Liver (tissue), 8 donors: ENCODE measurements at regions not wholly inside any gene's neighbourhood (a gene's known extent, or its start where the extent isn't known, plus 50 kb on each side); places are given as distances from the start of the nearest gene placed in this dataset.

Source experiments
- DNase-seq: peaks from one replicate; pipeline ENCODE4 v3.0.0-alpha.2; 2017; ENCODE audit warnings: low spot score
- H3K27ac ChIP-seq, 2 donors: one replicate each; pipeline ENCODE4 v1.7.0; 2013; ENCODE audit warnings: inconsistent platforms in 2 of 2, low read length in 2 of 2, control low read depth in 1 of 2, low read depth in 1 of 2, mild to moderate bottlenecking in 1 of 2
- H3K27me3 ChIP-seq, 4 donors: one replicate each; pipeline versions ENCODE4 v1.6.1 to v1.7.0; 2013; ENCODE audit warnings: low read length in 3 of 4, inconsistent platforms in 1 of 4, mild to moderate bottlenecking in 1 of 4, moderate library complexity in 1 of 4; ENCODE audit not compliant: control insufficient read depth in 4 of 4, insufficient read depth in 4 of 4
- H3K36me3 ChIP-seq, 4 donors: one replicate each; pipeline versions ENCODE4 v1.6.1 to v1.7.0; 2013; ENCODE audit warnings: low read length in 3 of 4, mild to moderate bottlenecking in 3 of 4, low read depth in 1 of 4, moderate library complexity in 1 of 4; ENCODE audit not compliant: control insufficient read depth in 4 of 4, insufficient read depth in 3 of 4
- H3K4me1 ChIP-seq, 4 donors: one replicate each; pipeline versions ENCODE4 v1.6.1 to v1.7.0; 2013; ENCODE audit warnings: low read length in 3 of 4, mild to moderate bottlenecking in 3 of 4, moderate library complexity in 1 of 4; ENCODE audit not compliant: control insufficient read depth in 4 of 4, insufficient read depth in 4 of 4
- H3K4me3 ChIP-seq, 3 donors: one replicate each; pipeline versions ENCODE4 v1.6.1 to v1.7.0; 2013; ENCODE audit warnings: low read length in 3 of 3, control low read depth in 1 of 3, low read depth in 1 of 3, mild to moderate bottlenecking in 1 of 3
- H3K9ac ChIP-seq, 2 donors: one replicate each; pipeline ENCODE4 v1.7.0; 2013; ENCODE audit warnings: low read length in 2 of 2, mild to moderate bottlenecking in 2 of 2, moderate library complexity in 2 of 2, control low read depth in 1 of 2, low read depth in 1 of 2
- H3K9me3 ChIP-seq, 4 donors: one replicate each; pipeline versions ENCODE4 v1.6.1 to v1.7.0; 2013; ENCODE audit warnings: low read length in 3 of 4; ENCODE audit not compliant: control insufficient read depth in 4 of 4
- CTCF ChIP-seq: fragments of 150-350 bp; IDR thresholded peaks from 2 replicates; pipeline ENCODE4 v1.5.1; 2017; ENCODE audit warnings: improper control_type of control experiment, low read depth, low read length; ENCODE audit not compliant: missing input control
- EGR1 ChIP-seq, 2 donors: IDR thresholded peaks; 2 replicates each; pipeline ENCODE4 v1.6.1; 2016 to 2018; ENCODE audit warnings: antibody characterized with exemption in 2 of 2, low read depth in 2 of 2
- FOXA1 ChIP-seq: IDR thresholded peaks from 2 replicates; pipeline ENCODE4 v1.6.1; 2016; ENCODE audit warnings: antibody characterized with exemption
- FOXA2 ChIP-seq: IDR thresholded peaks from 2 replicates; pipeline ENCODE4 v1.6.1; 2016; ENCODE audit warnings: antibody characterized with exemption
- HNF4A ChIP-seq, 2 donors: conservative IDR thresholded peaks; 2 replicates each; pipeline ENCODE4 v1.6.1; 2016; ENCODE audit warnings: antibody characterized with exemption in 2 of 2, mild to moderate bottlenecking in 2 of 2
- HNF4G ChIP-seq: IDR thresholded peaks from 2 replicates; pipeline ENCODE4 v1.6.1; 2016; ENCODE audit warnings: antibody characterized with exemption
- NR2F2 ChIP-seq: IDR thresholded peaks from 2 replicates; pipeline ENCODE4 v1.6.1; 2016; ENCODE audit warnings: antibody characterized with exemption
- RAD21 ChIP-seq, 2 donors: IDR thresholded peaks; 2 replicates each; pipeline ENCODE4 v1.6.1; 2016; ENCODE audit warnings: antibody characterized with exemption in 2 of 2, mild to moderate bottlenecking in 2 of 2
- REST ChIP-seq: IDR thresholded peaks from 2 replicates; pipeline ENCODE4 v1.6.1; 2016; ENCODE audit warnings: antibody characterized with exemption, mild to moderate bottlenecking
- RXRA ChIP-seq, 2 donors: IDR thresholded peaks; 2 replicates each; pipeline ENCODE4 v1.6.1; 2017 to 2018; ENCODE audit warnings: antibody characterized with exemption in 2 of 2, mild to moderate bottlenecking in 1 of 2
- SP1 ChIP-seq: IDR thresholded peaks from 2 replicates; pipeline ENCODE4 v1.6.1; 2018; ENCODE audit warnings: antibody characterized with exemption, mild to moderate bottlenecking
- TAF1 ChIP-seq: conservative IDR thresholded peaks from 2 replicates; pipeline ENCODE4 v1.6.1; 2016; ENCODE audit warnings: antibody characterized with exemption, mild to moderate bottlenecking
- YY1 ChIP-seq: IDR thresholded peaks from 2 replicates; pipeline ENCODE4 v1.6.1; 2016; ENCODE audit warnings: antibody characterized with exemption, mild to moderate bottlenecking
- ZBTB33 ChIP-seq: IDR thresholded peaks from 2 replicates; pipeline ENCODE4 v1.6.1; 2016; ENCODE audit warnings: antibody characterized with exemption
- WGBS: extraction: QIAGEN DNeasy Blood & Tissue Kit; methylation state at CpG from one replicate; pipeline ENCODE4 v1.1.7; 2013; 5-methylcytosine and 5-hydroxymethylcytosine counted together
- TF ChIP-seq, protein P1 (sequence below): IDR thresholded peaks from 2 replicates; pipeline ENCODE4 v1.6.1; 2016; ENCODE audit warnings: antibody characterized with exemption
- donor health status: healthy.
- donor health status: healthy.
- donor health status: healthy.
- donor health status: healthy.
- donor health status: healthy.

DNA sequence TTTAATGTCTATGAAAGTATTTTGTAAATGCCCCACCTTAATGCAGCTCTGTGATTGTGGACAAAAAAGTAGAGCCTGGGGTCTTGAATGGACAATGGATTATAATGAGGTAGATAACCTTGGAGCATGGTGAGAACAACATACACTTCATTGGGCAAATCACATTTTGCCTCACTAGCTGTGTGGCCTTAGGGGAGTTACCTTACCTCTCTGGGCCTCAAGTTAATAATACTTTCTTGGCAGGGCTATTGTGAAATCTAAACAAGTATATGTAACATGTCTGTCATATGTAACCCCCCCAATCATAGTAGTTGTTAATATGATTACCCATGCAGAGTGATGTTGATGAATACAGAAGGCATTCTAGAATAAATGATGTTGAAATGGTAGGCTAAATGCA is 213.6 kb upstream of the ANKRD55 start:
- TF ChIP-seq RAD21 (IDR thresholded peaks at IDR 0.05) (no peak), RXRA (IDR thresholded peaks at IDR 0.05) (no peak), SP1 (no peak), TAF1 (no peak), FOXA2 (no peak), REST (no peak), NR2F2 (no peak), EGR1 (IDR thresholded peaks at IDR 0.05; ENCODE audit: low read depth in 2 of 2) (no peak), HNF4A (conservative IDR thresholded peaks at IDR 0.05) (no peak), HNF4G (no peak), YY1 (no peak), ZBTB33 (no peak), CTCF (no peak), FOXA1 (no peak)
- TF ChIP-seq, protein P1, sequence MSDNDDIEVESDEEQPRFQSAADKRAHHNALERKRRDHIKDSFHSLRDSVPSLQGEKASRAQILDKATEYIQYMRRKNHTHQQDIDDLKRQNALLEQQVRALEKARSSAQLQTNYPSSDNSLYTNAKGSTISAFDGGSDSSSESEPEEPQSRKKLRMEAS, result no peak
- Histone ChIP-seq H3K36me3 (no peaks in the 10 kb centered on the region), H3K4me1 (no peaks in the 10 kb centered on the region), H3K4me3 (no peak overlapping the region), H3K27me3 (no peaks in the 10 kb centered on the region), H3K27ac (no peak overlapping the region), H3K9me3 (no peaks in the 10 kb centered on the region), H3K9ac (no peak overlapping the region)
- no peak for DNase-seq

GRCh38 chr5:56443826-56444225 is 210.7 kb upstream of the ANKRD55 start:
- DNase-seq, result no peak
- Histone ChIP-seq H3K27ac (no peak overlapping the region), H3K9ac (no peak overlapping the region), H3K27me3 (no peaks in the 10 kb centered on the region), H3K36me3 (no peaks in the 10 kb centered on the region), H3K9me3 (no peaks in the 10 kb centered on the region), H3K4me3 (no peak overlapping the region), H3K4me1 (no peaks in the 10 kb centered on the region)
- TF ChIP-seq SP1, result no peak
- 87% methylated on average over 2 of the region's 2 CpGs for WGBS
